Neural cell (in vitro differentiated cells): ENCODE measurements at regions not wholly inside any gene's neighbourhood (a gene's known extent, or its start where the extent isn't known, plus 50 kb on each side); places are given as distances from the start of the nearest gene placed in this dataset.

Experiments
- EP300 ChIP-seq: fragments of 450-650 bp; conservative IDR thresholded peaks from 2 replicates; pipeline ENCODE4 v1.6.1; 2014; ENCODE audit warnings: antibody characterized with exemption, mild to moderate bottlenecking, moderate library complexity; ENCODE audit not compliant: poor library complexity, severe bottlenecking
- EZH2 ChIP-seq: fragments of 200-600, 300-800 bp; shearing (Covaris generic), sonication (generic); IDR thresholded peaks from 2 replicates; pipeline ENCODE4 v1.6.1; 2014; ENCODE audit warnings: antibody characterized with exemption, low read length, borderline replicate concordance, mild to moderate bottlenecking; ENCODE audit not compliant: insufficient read depth, poor library complexity, severe bottlenecking
- MXI1 ChIP-seq: fragments of 450-650 bp; conservative IDR thresholded peaks from 2 replicates; pipeline ENCODE4 v1.6.1; 2014; ENCODE audit warnings: antibody characterized with exemption, mild to moderate bottlenecking; ENCODE audit not compliant: poor library complexity, severe bottlenecking
- POLR2AphosphoS5 ChIP-seq: IDR thresholded peaks from 2 replicates; pipeline ENCODE4 v1.6.1; 2012
- RAD21 ChIP-seq: fragments of 450-650 bp; conservative IDR thresholded peaks from 2 replicates; pipeline ENCODE4 v1.6.1; 2014; ENCODE audit warnings: antibody characterized with exemption, mild to moderate bottlenecking, moderate library complexity
- SMC3 ChIP-seq: fragments of 450-650 bp; conservative IDR thresholded peaks from 2 replicates; pipeline ENCODE4 v1.6.1; 2014; ENCODE audit warnings: antibody characterized with exemption, mild to moderate bottlenecking, moderate library complexity; ENCODE audit not compliant: poor library complexity
- TAF1 ChIP-seq: IDR thresholded peaks from 2 replicates; pipeline ENCODE4 v1.6.1; 2012; ENCODE audit warnings: low read depth
- TF ChIP-seq, protein P1 (sequence below): fragments of 450-650 bp; IDR thresholded peaks from 2 replicates; pipeline ENCODE4 v1.5.1; 2014; ENCODE audit warnings: antibody characterized with exemption, mild to moderate bottlenecking, moderate library complexity; ENCODE audit not compliant: poor library complexity, severe bottlenecking
- TF ChIP-seq, protein P2 (sequence below): IDR thresholded peaks from 2 replicates; pipeline ENCODE4 v1.6.1; 2012; ENCODE audit warnings: borderline replicate concordance

DNA sequence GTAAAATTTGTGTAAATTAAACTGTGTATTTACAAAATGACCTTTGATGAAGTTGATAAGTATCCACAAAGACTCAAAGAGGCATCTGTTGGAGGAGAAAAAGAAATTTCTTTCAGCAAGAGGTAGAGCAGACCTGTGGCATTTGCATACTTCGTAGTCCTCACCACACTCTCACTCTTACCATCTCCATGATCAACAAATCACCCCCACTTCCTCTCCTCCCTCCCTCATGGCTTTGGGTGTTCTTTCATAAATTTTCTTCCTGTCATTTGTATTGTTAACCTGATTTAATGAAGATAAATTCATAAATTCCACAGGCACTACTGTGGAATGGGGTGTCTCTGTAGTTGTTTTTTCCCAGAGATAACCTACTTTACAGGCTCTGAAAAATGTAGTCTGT, 366.5 kb downstream of the ZNF674 start:
- TF ChIP-seq EZH2 (no peak), EP300 (no peak), MXI1 (no peak), RAD21 (no peak), SMC3 (no peak), POLR2AphosphoS5 (no peak), TAF1 (no peak)
- TF ChIP-seq, protein P1, sequence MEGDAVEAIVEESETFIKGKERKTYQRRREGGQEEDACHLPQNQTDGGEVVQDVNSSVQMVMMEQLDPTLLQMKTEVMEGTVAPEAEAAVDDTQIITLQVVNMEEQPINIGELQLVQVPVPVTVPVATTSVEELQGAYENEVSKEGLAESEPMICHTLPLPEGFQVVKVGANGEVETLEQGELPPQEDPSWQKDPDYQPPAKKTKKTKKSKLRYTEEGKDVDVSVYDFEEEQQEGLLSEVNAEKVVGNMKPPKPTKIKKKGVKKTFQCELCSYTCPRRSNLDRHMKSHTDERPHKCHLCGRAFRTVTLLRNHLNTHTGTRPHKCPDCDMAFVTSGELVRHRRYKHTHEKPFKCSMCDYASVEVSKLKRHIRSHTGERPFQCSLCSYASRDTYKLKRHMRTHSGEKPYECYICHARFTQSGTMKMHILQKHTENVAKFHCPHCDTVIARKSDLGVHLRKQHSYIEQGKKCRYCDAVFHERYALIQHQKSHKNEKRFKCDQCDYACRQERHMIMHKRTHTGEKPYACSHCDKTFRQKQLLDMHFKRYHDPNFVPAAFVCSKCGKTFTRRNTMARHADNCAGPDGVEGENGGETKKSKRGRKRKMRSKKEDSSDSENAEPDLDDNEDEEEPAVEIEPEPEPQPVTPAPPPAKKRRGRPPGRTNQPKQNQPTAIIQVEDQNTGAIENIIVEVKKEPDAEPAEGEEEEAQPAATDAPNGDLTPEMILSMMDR: no peak
- TF ChIP-seq, protein P2, sequence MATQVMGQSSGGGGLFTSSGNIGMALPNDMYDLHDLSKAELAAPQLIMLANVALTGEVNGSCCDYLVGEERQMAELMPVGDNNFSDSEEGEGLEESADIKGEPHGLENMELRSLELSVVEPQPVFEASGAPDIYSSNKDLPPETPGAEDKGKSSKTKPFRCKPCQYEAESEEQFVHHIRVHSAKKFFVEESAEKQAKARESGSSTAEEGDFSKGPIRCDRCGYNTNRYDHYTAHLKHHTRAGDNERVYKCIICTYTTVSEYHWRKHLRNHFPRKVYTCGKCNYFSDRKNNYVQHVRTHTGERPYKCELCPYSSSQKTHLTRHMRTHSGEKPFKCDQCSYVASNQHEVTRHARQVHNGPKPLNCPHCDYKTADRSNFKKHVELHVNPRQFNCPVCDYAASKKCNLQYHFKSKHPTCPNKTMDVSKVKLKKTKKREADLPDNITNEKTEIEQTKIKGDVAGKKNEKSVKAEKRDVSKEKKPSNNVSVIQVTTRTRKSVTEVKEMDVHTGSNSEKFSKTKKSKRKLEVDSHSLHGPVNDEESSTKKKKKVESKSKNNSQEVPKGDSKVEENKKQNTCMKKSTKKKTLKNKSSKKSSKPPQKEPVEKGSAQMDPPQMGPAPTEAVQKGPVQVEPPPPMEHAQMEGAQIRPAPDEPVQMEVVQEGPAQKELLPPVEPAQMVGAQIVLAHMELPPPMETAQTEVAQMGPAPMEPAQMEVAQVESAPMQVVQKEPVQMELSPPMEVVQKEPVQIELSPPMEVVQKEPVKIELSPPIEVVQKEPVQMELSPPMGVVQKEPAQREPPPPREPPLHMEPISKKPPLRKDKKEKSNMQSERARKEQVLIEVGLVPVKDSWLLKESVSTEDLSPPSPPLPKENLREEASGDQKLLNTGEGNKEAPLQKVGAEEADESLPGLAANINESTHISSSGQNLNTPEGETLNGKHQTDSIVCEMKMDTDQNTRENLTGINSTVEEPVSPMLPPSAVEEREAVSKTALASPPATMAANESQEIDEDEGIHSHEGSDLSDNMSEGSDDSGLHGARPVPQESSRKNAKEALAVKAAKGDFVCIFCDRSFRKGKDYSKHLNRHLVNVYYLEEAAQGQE: no peak
